GM19043 (cell line): ENCODE measurements at regions not wholly inside any gene's neighbourhood (a gene's known extent, or its start where the extent isn't known, plus 50 kb on each side); places are given as distances from the start of the nearest gene placed in this dataset.

Experiments used
- ATAC-seq: cut with Tn5 transposase; IDR thresholded peaks from one replicate; pipeline ENCODE4 v1.9.1; 2021; ENCODE audit warnings: low read depth; ENCODE audit not compliant: unreplicated experiment

DNA sequence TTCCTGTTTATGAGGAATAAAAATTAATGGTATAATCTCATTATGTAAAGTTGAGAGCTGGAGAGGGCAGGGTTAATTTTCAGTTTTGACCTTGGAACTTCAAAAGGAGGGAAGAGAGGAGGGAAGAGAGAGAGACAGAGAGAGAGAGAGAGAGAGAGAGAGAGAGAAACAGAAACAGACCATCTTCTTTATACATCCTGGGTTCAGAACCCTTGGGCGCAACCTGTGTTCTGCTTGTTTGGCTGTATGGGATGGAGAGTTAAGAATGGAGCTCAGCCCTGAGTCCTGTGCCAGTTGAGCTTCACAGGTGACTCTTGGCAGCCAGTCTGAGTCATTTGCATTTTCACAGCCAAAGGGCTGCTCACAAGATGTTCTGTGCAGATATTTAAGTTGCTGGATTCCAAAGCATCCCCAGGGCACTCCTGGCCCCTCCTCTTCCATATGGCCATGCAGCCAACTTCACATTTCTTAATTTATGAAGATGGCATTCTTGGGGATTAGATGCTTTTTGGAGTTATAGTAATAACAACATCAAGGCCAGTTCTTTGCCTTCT is 143.5 kb downstream of the CARTPT start:
- no peak for ATAC-seq

DNA sequence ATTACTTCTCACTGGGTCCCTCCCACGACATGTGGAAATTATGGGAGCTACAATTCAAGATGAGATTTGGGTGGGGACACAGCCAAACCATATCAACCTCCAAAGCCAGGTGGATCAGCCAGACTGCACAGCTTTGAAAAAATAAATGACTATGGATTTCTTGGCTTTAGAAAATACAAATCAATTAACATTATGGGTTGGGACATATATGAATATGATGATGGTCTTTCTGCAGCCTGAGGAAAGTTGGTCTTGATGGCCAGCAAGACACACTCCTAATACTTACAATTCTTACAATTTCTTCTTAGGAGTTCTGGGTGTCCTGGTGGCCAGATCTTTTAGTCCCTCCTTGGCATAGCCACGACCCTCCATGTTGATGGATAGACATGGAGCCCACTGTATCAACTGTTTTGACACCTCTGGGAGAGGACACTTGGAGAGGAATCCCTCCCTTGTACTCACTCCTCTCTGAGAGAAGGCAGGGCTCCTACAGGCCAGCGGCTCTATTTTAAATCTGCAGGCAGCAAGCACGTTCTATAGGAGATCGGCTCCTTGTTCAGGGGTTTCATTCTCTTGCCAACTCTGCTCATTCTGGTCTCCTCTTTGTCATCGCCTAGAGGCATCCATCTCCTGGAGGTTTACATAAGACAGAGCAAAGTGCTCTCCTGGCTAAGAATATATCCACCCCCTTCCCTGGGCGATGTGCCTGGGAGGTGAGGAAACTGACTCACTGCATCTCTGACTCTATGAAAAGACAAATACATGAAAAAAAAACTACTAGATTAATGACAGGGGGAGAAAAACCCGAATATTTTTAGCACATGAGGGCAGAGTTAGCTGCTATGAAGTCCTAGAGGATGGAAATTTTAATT is 145.9 kb downstream of the CARTPT start:
- no peak for ATAC-seq

DNA sequence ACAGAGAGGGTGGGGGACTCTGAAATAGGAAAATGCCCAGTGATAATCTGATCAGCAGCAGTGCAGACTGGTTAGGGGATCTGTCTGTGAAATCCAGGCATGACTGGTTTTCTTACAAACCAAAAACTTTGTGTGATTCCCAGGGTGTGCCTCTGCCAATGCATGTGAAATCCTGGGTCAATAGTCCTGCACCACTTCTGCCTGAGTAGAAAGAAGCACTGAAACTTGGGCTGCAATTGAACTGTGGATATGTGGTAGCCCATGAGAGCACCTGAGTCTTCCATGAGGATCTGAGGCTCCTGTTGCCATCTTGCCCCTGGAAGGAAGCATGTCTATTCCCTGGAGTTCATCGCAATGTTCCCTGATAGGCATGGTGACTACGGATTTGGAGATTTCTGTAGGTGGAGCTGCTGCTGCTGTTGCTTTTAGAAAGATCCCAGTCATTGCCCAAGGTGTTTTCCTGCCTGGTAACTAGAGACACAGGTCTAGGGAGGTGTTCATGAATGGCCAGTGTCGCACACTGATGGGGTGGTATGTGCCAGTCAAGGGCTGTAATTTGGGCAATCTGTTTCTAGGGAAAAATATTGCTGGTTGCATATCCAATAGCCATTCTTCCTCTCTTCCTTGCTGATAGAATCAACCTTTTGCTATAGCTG is 146.7 kb downstream of the CARTPT start:
- no peak for ATAC-seq

DNA sequence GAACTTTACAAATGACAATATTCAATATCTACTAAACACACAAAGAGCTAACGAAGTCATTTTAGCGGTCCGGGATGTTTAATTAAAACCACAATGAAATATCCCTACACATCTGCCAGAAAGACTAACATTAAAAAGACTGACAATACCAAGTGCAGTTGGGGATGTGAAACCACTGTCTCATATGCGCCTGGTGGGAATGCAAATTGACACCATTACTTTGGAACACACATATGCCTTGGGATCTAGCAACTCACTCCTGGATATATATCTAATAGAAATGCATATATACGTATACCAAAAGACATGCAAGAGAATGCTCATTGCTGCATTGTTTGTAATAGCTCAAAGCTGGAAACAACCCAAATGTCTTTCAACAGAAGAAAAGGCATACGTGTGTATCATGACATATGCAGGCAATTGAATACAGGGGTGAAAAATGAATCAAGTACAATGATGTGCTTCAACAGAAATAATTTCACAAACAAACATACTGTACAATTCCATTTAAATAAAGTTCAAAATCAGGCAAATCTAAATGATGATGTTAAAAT is 153.3 kb downstream of the CARTPT start:
- no peak for ATAC-seq

DNA sequence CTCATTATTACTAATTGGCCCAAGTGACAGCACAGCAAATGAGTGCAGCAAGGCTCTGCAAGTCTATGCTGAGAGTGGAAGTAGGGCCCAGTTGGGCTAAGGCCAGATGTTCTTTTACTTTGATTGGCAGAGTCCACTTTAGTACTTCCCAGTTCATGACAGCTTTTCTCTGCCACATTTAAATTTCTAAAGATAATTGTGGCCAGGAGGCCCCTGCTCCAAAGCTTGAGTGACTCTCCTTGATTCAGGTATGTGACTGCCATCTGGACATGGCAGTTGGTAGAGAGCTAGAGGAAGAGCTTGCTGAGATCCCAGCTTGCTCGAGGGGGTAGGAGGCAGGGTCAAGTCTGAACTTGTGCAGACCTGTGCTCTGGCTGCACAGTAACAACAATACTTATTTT is 154.1 kb downstream of the CARTPT start:
- ATAC-seq, result no peak

DNA sequence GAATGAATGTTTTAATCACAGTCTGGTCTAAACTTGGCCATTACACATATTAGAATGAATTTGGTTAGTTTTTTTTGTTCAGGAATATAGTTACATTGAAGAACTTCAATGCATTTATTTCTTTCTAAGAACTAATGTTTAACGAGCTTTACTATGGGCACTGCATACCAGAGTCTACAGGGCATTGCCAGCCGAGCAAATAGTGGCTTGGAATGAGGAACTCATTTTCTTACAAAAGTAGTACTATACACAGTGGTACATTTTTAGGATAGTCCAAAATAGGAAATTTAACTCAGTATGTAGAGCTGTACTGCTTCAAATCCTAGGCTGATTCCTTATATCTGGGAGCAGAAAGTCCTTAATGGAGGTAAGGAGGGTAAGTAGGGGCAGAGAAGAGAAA is 155.4 kb downstream of the CARTPT start:
- ATAC-seq, result no peak

DNA sequence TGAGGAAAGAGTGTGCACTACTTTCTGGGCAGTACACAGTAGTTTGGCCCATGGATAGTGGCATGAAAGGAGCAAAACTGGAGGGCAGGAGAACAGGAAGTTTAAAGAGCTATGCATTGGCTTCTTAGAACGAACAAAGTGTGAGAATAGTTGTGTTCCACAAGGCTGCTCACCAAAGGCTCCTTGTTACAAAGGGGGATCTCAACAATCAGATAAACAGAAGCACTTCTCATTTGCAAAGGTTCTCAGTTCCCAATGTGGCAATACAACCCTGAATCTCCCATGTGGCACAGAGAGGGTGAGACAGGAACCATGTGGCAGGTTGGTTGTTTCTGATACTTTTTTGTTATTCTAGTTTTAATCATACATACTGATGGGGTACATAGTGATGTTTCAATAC is 158.4 kb downstream of the CARTPT start:
- ATAC-seq, result no peak

DNA sequence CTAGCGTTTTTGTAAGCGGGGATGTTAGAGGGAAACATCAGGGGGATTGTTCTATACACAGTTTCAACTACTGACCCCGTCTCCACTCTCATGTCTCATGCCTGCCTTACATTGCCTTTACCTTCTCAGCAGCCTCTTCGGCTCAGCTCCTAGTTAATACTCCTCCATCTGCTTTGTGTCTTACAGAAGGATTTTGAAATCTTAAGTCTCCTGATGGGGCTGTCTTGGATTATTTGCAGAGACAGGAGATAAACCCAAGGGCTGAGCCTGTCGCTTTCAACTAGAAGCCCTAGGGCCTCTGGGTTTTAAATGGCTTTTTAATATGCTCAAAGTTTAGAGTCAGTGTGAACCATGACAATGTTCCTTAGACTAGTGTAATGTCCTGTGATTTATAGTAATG is 161.5 kb downstream of the CARTPT start:
- ATAC-seq, result no peak

DNA sequence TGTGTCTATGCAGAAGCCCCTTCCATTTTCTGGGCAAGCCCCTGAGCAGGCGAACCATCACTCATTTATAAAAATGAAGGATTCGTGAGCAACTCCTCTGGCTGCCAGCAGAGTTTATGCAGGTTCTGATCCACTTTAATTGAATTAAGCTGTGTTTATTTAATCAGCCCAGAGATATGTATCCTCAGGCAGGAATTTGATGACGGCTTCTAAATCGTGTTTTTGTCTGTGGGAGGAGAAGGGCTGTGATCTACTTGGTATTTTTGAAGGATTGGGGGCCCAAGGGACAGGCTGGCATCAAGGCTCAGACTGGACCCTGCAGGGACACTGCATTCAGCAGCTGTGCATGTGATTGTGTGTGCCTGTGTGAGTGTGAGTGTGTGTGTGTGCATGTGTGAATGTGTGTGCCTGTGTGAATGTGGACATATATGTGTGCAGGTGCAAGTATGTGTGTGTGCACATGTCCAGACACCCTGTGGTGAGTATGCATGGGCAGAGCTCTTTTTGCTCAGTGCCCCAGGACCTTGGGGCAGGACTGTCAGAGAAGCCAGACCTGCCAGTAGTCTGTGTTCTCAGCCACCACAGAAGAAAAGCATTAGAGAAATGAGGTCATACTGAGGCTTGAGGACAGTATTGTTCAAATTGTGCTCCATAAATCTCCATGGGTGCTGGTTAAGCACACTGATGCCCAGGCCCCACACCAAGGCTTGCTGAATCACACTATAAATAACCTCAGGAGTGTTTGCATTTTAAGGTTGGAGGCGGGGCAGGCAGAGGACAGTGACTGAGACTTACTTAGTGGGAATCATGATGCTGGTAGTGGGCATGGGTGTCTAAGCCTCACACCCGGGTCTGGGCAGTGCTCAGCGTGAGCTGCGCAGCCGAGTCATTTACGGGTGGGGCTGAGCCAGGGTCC is 164.0 kb downstream of the CARTPT start:
- ATAC-seq, result no peak

DNA sequence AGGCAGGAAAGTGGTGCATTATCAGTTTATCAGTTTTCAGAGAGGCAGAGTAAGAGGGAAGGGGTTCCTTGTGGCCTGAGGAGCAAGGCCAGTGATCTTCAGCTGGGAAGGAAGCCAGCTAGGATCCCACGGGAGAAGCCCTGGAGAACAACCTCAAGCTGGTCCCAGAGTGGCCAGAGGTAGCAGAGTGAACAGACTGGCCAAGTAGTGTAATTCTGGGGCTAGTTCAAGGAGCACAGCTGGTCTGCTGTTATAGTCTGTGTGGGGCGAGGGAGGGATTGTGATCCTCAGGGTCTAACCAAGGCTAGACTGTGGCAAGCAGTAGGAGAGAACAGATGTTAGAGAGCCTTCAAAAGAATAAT is 164.6 kb downstream of the CARTPT start:
- ATAC-seq, result no peak

DNA sequence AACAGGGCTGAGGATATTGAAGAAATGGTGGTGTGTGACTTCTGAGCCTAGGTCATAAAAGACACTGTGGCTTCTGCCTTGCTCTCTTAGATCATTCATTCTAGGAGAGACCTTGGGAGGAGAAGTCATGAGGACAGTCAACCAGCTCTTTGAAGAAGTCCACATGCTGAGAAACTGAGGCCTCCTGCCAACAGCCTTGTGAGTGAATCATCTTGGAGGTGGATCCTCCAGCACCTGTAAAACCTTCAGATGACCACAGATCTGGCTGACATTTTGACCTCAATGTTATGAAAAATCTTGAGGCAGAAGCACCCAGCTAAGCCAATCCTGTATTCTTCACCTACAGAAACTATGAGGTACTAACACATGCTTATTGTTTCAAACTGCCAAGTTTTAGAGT is 165.9 kb downstream of the CARTPT start:
- no peak for ATAC-seq

DNA sequence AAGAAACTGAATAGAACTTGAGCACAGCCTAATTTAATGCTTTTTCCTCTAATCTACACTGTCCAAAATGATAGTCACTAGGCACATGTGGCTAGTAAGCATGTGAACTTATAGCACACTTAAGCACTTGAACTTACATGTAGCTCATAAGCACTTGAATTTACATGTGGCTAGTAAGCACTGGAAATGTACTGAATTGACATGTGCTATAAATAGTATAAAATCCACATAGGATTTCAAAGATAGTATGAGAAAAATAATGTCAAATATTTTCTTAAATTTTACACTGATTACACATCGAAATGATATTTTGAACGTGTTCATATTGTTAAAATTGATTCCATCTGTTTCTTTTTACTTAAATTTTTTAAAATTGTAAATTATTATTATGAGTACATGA is 167.3 kb downstream of the CARTPT start:
- ATAC-seq, result no peak

DNA sequence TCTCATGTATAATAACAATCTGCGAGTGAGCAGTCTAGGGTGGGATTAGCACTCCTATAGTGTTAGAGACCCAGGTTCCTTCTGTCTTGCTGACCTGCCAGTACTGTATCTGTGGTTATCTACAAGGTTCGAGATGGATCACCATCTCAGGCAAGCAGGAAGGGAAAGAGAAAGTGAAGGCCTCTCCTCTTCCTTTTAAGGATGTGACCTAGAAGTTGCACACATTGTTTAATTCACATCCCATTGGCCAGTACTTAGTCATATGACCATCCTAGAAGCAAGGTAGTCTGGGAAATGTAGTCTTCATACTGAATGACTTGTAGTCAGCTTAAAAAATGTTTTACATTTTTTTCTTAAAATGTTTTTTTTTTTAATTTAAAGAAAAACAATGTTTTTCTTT is 168.6 kb downstream of the CARTPT start:
- peak; percentile 97 for ATAC-seq

DNA sequence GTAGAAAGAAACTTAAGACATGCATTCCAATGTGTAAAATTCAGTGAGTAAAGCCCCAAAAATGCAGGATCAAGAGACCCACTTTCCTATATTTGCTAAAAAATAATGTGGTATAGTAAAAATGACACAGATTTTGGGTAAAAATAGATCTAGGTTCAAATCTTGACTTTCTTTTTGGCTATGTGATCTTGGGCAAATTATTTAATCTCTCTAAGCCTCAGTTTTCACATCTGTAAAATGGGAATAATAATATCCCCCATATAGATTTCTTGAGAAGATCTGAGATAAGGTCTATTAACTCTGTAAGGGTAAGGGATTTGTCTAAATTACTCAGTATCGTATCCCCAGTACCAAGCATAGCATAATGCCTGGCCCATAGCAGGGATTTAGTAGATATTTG is 172.3 kb downstream of the CARTPT start:
- no peak for ATAC-seq

DNA sequence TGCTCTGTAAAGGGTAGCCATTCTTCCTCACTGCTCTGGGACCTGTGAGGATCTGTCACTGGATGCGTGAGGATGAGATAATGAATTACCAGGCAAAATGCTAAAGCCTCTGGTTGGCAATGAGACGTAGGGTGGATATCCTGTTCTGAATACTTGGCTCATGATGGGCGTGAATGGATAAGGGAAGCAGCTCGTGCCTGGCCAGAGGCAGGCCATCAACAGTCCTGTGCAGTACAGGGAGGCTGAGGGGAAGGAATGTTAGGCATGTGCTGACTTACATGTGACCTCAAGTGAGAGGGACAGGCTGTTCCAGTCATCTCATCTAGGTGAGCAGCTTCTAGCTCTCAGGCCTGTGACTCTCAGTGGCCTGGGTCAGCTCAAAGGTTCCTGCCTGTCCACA is 172.8 kb downstream of the CARTPT start:
- ATAC-seq, result no peak

DNA sequence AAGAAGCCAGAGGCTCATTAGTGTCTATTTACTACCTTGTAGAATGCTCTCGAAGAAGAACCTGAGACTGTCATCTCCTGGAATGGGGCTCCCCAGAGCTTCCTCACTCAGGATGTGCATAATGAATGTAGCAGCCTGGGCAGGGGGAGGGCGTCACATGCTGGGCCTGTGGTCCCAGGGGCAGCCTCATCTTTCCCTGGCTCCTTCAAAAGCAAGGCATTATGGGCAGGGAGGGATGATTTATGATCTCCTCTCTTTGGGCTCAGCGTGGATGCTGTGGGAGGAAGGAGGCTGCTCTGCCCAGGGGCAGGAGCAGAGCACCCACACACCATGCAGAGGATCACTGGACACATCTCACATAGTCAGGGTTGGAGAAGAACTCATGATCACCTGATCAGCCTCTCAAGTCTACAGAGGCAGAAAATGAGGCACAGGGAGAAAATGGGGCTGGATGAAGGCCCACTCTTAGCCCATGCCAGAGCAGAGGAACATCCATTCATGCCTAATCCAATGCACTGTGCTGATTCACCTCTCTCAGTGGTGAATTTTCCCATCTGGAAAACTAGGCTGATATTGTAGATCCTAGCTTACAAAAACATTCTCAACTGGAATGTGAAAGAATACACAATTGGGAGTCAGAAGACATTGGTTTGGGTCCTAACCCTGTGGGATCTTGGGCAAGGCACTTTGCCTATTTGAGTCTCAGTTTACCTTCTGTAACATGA is 173.7 kb downstream of the CARTPT start:
- ATAC-seq, result no peak

DNA sequence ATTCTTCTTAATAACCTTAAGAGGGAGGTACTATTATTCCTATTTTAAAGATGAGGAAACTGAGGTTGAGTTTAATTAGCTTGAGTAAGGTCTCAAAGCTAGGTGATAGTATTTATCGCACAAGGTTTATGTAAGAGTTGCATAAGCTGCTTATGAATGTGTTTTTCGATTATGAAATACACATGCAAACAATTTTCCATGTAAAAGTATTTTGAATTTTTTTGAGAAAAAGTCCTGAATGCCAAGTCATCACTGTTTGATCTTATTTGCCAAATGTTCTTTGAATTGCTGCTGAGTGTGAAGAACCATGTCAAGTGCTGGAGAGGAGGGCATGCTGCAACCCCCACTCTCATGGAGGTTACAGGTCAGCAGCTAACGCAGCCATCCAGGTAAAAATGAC is 174.4 kb downstream of the CARTPT start:
- ATAC-seq, result no peak

DNA sequence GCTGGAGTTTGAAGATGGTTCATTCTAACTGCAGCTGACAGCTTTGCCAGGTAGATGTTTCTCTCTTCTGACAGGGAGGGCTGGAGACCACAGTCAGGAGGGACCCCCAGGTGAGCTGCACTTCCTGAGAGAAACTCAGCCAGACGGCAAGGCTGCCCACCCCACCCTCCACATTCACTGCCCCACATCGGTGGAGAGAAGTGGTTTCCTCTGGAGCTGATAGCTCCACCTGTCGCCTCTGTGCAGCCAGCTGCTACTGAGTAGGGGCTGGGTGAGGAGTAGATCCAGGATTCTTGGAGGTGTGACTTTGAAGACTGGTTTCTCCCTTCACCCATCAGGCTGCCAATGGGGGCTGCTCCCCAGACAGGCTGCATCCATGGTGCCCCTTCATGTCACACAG is 175.0 kb downstream of the CARTPT start:
- no peak for ATAC-seq

DNA sequence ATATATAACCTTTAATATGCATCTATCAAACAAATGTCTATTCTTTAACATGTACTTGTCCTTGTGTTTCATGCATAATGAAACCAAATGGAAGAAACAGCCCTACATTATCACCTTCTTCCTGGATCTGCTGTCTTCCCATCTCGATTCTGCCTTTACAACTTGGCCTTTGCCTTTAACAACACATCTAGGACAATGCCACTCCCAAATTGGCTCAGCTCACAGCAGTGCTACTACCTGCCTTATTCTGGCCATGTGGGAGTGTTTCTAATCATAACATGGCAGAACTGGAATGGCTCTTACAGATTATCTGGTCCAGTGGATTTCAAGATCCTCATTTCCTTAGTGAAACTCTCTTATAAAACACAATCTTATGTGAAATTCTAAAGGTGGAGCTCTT is 176.5 kb downstream of the CARTPT start:
- no peak for ATAC-seq

DNA sequence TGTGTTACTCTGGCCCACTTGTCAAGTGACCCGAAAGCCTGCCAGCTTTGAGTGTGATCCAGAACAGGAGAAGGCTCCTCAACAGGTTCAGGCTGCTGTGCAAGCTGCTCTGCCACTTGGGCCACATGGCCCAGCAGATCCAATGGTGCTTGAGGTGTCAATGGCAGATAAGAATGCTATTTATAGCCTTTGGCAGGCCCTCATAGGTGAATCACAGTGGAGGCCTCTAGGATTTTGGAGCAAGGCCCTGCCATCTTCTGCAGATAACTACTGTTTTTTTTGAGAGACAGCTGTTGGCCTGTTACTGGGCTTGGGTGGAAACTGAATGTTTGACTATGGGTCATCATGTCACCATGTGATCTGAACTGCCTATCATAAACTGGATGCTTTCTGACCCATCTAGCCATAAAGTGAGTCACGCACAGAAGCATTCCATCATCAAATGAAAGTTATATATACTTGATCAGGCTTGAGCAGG is 180.8 kb downstream of the CARTPT start:
- no peak for ATAC-seq
